ENCODE measurements at regions not wholly inside any gene's neighbourhood (a gene's known extent, or its start where the extent isn't known, plus 50 kb on each side); places are given as distances from the start of the nearest gene placed in this dataset.

DNA sequence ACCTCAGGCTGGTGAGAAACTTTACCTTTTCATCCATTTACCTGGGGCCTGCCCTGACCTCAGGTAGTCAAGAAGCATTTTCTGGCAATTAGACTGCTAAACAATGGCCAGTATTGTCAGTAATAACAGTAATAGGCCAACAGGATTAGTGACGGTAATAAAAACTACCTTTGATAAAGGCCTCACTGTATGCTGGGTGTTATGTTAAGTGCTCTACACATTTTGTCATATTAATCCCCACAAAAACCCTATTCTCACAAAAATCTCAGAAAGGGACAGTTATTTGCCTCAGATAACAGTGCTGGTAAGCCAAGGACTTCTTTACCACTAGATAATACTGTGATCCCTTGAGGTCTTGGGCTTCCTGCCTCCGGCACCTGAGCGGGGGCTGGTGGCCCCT lies 191.4 kb downstream of the FOXD2 start:
- no peaks in the 10 kb centered on the region for H3K23me2 ChIP-seq (ENCODE audit: low read depth, low read length)
- no peak overlapping the region for H3K4me2 ChIP-seq (ENCODE audit: insufficient read depth in 1 of 2, low read depth in 2 of 2, low read length in 2 of 2)
- no peak overlapping the region for H3K23ac ChIP-seq (ENCODE audit: insufficient read length)
- no peak overlapping the region for H2AFZ ChIP-seq (ENCODE audit: low read length)
- 90% methylated on average over 3 of the region's 3 CpGs; no CpG with 5 or more reads in 1 of the 2 experiments for WGBS, 2 experiments (ENCODE audit: extremely low coverage in 1 of 2, insufficient coverage in 1 of 2, insufficient read length in 1 of 2, insufficient replicate concordance in 2 of 2, low coverage in 1 of 2, low lambda C conversion rate in 2 of 2, missing lambda C conversion rate in 1 of 2)
- H4K20me1 ChIP-seq (replicated peaks in 1 of 2; ENCODE audit: control insufficient read depth in 1 of 2, insufficient read depth in 2 of 2, low read length in 2 of 2): no peaks in the 10 kb centered on the region
- DNase-seq (ENCODE audit: low read depth in 1 of 2, low spot score in 2 of 2): no peak
- no peaks in the 10 kb centered on the region for H3K79me2 ChIP-seq (ENCODE audit: control insufficient read depth in 1 of 2, insufficient read depth in 2 of 2, low read length in 2 of 2)
- no peak overlapping the region for H4K5ac ChIP-seq (ENCODE audit: insufficient read length, low read depth, low read length)
- no peak overlapping the region for H4K91ac ChIP-seq (replicated peaks; ENCODE audit: insufficient read length, low read length)
- H2BK120ac ChIP-seq (replicated peaks; ENCODE audit: low read depth, low read length): no peak overlapping the region
- no peak overlapping the region for H2AK5ac ChIP-seq (ENCODE audit: low read depth, low read length)
- no peak overlapping the region for H3K14ac ChIP-seq (ENCODE audit: insufficient read length)
- no peak overlapping the region for H3K9ac ChIP-seq (replicated peaks in 1 of 4; ENCODE audit: extremely low read depth in 1 of 4, low read depth in 3 of 4, low read length in 3 of 4)
- H2BK5ac ChIP-seq (ENCODE audit: low read depth, low read length): no peak overlapping the region
- no peaks in the 10 kb centered on the region for H3K79me1 ChIP-seq (ENCODE audit: low read depth, low read length)
- H3K18ac ChIP-seq (ENCODE audit: extremely low read depth, low read length): no peak overlapping the region
- no peak overlapping the region for H3K4ac ChIP-seq (replicated peaks; ENCODE audit: insufficient read length, low read depth, low read length)
- H3K4me3 ChIP-seq (ENCODE audit: extremely low read depth in 1 of 4, insufficient read depth in 2 of 4, low read depth in 3 of 4, low read length in 4 of 4): no peak overlapping the region
- no peak overlapping the region for H3K27ac ChIP-seq (ENCODE audit: low read depth, low read length)
- H3K56ac ChIP-seq (replicated peaks; ENCODE audit: insufficient read length, low read depth, low read length): no peak overlapping the region
- FAIRE-seq: no peak
- CTCF ChIA-PET (ENCODE audit: partially characterized antibody): interaction anchor here (0.9 to 1.2 kb wide), 2 partner anchors 70 to 97 kb away, joined by 3 read pairs; no protein-coding TSS in a partner anchor
- H3K36me3 ChIP-seq (ENCODE audit: control insufficient read depth in 2 of 4, insufficient read depth in 4 of 4, low read length in 3 of 4): no peaks in the 10 kb centered on the region
- TF ChIP-seq, protein P1, sequence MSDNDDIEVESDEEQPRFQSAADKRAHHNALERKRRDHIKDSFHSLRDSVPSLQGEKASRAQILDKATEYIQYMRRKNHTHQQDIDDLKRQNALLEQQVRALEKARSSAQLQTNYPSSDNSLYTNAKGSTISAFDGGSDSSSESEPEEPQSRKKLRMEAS (IDR thresholded peaks at IDR 0.05): no peak
- TF ChIP-seq, protein P2, sequence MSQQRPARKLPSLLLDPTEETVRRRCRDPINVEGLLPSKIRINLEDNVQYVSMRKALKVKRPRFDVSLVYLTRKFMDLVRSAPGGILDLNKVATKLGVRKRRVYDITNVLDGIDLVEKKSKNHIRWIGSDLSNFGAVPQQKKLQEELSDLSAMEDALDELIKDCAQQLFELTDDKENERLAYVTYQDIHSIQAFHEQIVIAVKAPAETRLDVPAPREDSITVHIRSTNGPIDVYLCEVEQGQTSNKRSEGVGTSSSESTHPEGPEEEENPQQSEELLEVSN (IDR thresholded peaks at IDR 0.05): no peak
- H3K27me3 ChIP-seq (replicated peaks in 1 of 4; ENCODE audit: control insufficient read depth in 3 of 4, extremely low read depth in 1 of 4, insufficient read depth in 3 of 4, low read length in 3 of 4): no peaks in the 10 kb centered on the region
- POLR2A ChIA-PET (ENCODE audit: partially characterized antibody): no interaction called here
- H2BK20ac ChIP-seq (ENCODE audit: low read length): no peak overlapping the region
- H2BK12ac ChIP-seq (ENCODE audit: low read depth, low read length): no peak overlapping the region
- H3K4me1 ChIP-seq (replicated peaks in 1 of 4; ENCODE audit: control insufficient read depth in 3 of 4, insufficient read depth in 4 of 4, low read length in 3 of 4): peaks cover 0 to 3% (median 0%) of the 10 kb centered on the region in 4 experiments; a peak in 2 of 7 replicates
- H2BK15ac ChIP-seq (ENCODE audit: low read length): no peak overlapping the region
- no peaks in the 10 kb centered on the region for H3K9me3 ChIP-seq (ENCODE audit: insufficient read depth in 2 of 2, low read depth in 1 of 2, low read length in 1 of 2)
- H4K8ac ChIP-seq (ENCODE audit: extremely low read depth, insufficient read depth, low read length): no peak overlapping the region

Measured in H1 (cell line).